SK-N-SH treated with all-trans-retinoic acid at 6 μM for 48 hours (cell line): ENCODE measurements at regions not wholly inside any gene's neighbourhood (a gene's known extent, or its start where the extent isn't known, plus 50 kb on each side); places are given as distances from the start of the nearest gene placed in this dataset.

Source experiments
- ATAC-seq: fragments of 200-7000 bp; cut with Tn5 transposase; 3 replicates; pipeline ENCODE4 v1.9.1; 2020; ENCODE audit warnings: mild to moderate bottlenecking, moderate library complexity
- ARNTL ChIP-seq: fragments of 450-650 bp; formaldehyde crosslinking; IDR thresholded peaks from 2 replicates; pipeline ENCODE4 v1.5.0; 2020; ENCODE audit warnings: low read depth, mild to moderate bottlenecking, moderate library complexity, borderline replicate concordance
- BACH2 ChIP-seq: fragments of 250-450 bp; sonication (Bioruptor Pico); IDR thresholded peaks from 2 replicates; pipeline ENCODE4 v1.9.0; 2021; ENCODE audit warnings: mild to moderate bottlenecking, borderline replicate concordance
- CSDC2 ChIP-seq: fragments of 250-450 bp; sonication (Bioruptor Pico); IDR thresholded peaks from 2 replicates; pipeline ENCODE4 v1.5.0; 2020; ENCODE audit warnings: mild to moderate bottlenecking, moderate library complexity
- CSRNP3 ChIP-seq: fragments of 250-450 bp; sonication (Bioruptor Pico); IDR thresholded peaks from 2 replicates; pipeline ENCODE4 v1.5.1; 2021; ENCODE audit warnings: mild to moderate bottlenecking, moderate library complexity
- ESRRG ChIP-seq: fragments of 250-450 bp; sonication (Bioruptor Pico); IDR thresholded peaks from 2 replicates; pipeline ENCODE4 v1.6.1; 2021; ENCODE audit warnings: mild to moderate bottlenecking
- GLIS3 ChIP-seq: fragments of 250-450 bp; sonication (Bioruptor Pico); IDR thresholded peaks from 2 replicates; pipeline ENCODE4 v1.5.0; 2020; ENCODE audit warnings: mild to moderate bottlenecking, moderate library complexity
- ISL1 ChIP-seq: fragments of 250-450 bp; sonication (Bioruptor Pico); IDR thresholded peaks from 2 replicates; pipeline ENCODE4 v2.1.2; 2022; ENCODE audit warnings: mild to moderate bottlenecking, moderate library complexity
- OSR1 ChIP-seq: fragments of 250-450 bp; sonication (Bioruptor Pico); IDR thresholded peaks from 2 replicates; pipeline ENCODE4 v1.8.0; 2022; ENCODE audit warnings: moderate library complexity, mild to moderate bottlenecking, inconsistent platforms
- PATZ1 ChIP-seq: fragments of 250-450 bp; sonication (Bioruptor Pico); IDR thresholded peaks from 2 replicates; pipeline ENCODE4 v1.8.0; 2020; ENCODE audit warnings: mild to moderate bottlenecking, moderate library complexity, borderline replicate concordance
- POU6F1 ChIP-seq: fragments of 250-450 bp; sonication (Bioruptor Pico); IDR thresholded peaks from 2 replicates; pipeline ENCODE4 v1.8.0; 2021; ENCODE audit warnings: low read depth, mild to moderate bottlenecking, moderate library complexity, borderline replicate concordance
- RARB ChIP-seq: fragments of 250-450 bp; sonication (Bioruptor Pico); IDR thresholded peaks from 2 replicates; pipeline ENCODE4 v1.8.0; 2021; ENCODE audit warnings: mild to moderate bottlenecking, moderate library complexity
- SNAI2 ChIP-seq: fragments of 250-450 bp; sonication (Bioruptor Pico); IDR thresholded peaks from 2 replicates; pipeline ENCODE4 v1.5.0; 2020; ENCODE audit warnings: mild to moderate bottlenecking, moderate library complexity
- TCF4 ChIP-seq: fragments of 250-450 bp; sonication (Bioruptor Pico); IDR thresholded peaks from 2 replicates; pipeline ENCODE4 v1.8.0; 2021; ENCODE audit warnings: mild to moderate bottlenecking, moderate library complexity, borderline replicate concordance
- TOX ChIP-seq: fragments of 250-450 bp; sonication (Bioruptor Pico); IDR thresholded peaks from 2 replicates; pipeline ENCODE4 v1.8.0; 2021; ENCODE audit warnings: mild to moderate bottlenecking, moderate library complexity, borderline replicate concordance
- ZC3H10 ChIP-seq: fragments of 250-450 bp; sonication (Bioruptor Pico); IDR thresholded peaks from 2 replicates; pipeline ENCODE4 v1.5.1; 2021; ENCODE audit warnings: mild to moderate bottlenecking, moderate library complexity
- ZFP3 ChIP-seq: fragments of 250-450 bp; sonication (Bioruptor Pico); IDR thresholded peaks from 2 replicates; pipeline ENCODE4 v1.5.0; 2020; ENCODE audit warnings: mild to moderate bottlenecking, moderate library complexity
- ZFP30 ChIP-seq: fragments of 450-650 bp; formaldehyde crosslinking; IDR thresholded peaks from 2 replicates; pipeline ENCODE4 v1.5.0; 2022; ENCODE audit warnings: mild to moderate bottlenecking, moderate library complexity
- ZNF565 ChIP-seq: fragments of 450-650 bp; formaldehyde crosslinking; conservative IDR thresholded peaks from 2 replicates; pipeline ENCODE4 v1.5.0; 2020; ENCODE audit warnings: low read depth, mild to moderate bottlenecking, moderate library complexity
- ZNF70 ChIP-seq: fragments of 450-650 bp; formaldehyde crosslinking; IDR thresholded peaks from 2 replicates; pipeline ENCODE4 v1.5.0; 2020; ENCODE audit warnings: mild to moderate bottlenecking, moderate library complexity
- ZNF8 ChIP-seq: fragments of 450-650 bp; formaldehyde crosslinking; IDR thresholded peaks from 2 replicates; pipeline ENCODE4 v1.5.0; 2020; ENCODE audit warnings: mild to moderate bottlenecking, moderate library complexity
- TF ChIP-seq, protein P1 (sequence below): fragments of 250-450 bp; sonication (Bioruptor Pico); IDR thresholded peaks from 2 replicates; pipeline ENCODE4 v1.5.1; 2020; ENCODE audit warnings: low read depth, mild to moderate bottlenecking, moderate library complexity

- no peak for TF ChIP-seq CSRNP3 (CRISPR knock-in tag)
- no peak for TF ChIP-seq CSDC2 (CRISPR knock-in tag)
- TF ChIP-seq ZNF70 (CRISPR knock-in tag): no peak
- TF ChIP-seq ZC3H10: no peak
- TF ChIP-seq, all 23 proteins: peak for 0
These were observed 138.2 kb downstream of the ZNF326 start (continued) for GRCh38 chr1:90133133-90133532.

DNA sequence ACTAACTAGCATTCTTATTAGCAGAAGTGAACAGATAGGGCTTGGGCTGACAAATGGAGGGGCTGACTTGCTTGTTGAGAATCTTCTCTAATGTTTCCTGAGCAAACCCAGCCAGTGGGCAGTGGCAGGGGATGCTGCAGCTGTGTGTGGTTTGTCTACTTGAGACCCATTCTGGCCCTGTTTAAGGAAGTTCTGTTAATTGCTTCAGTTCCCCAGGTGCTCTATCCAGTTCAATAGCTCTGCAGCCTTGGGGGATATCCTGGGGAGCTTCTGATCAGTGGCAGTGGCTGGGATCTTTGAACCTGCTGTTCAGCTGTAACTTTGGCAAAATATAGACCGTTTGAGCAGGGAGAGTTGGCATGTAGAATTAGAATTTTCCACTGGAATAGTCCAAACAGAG is 137.4 kb downstream of the ZNF326 start:
- TF ChIP-seq SNAI2 (CRISPR knock-in tag): no peak
- TF ChIP-seq ZC3H10: no peak
- TF ChIP-seq TOX (CRISPR knock-in tag): no peak
- no peak for TF ChIP-seq POU6F1 (CRISPR knock-in tag)
- ATAC-seq: no peak

- TF ChIP-seq ZFP3 (CRISPR knock-in tag): no peak
- TF ChIP-seq TOX (CRISPR knock-in tag): no peak
- no peak for TF ChIP-seq TCF4 (CRISPR knock-in tag)
- TF ChIP-seq OSR1 (CRISPR knock-in tag): no peak
- ATAC-seq: no peak
These were observed 132.5 kb downstream of the ZNF326 start for GRCh38 chr1:90127288-90127953.

DNA sequence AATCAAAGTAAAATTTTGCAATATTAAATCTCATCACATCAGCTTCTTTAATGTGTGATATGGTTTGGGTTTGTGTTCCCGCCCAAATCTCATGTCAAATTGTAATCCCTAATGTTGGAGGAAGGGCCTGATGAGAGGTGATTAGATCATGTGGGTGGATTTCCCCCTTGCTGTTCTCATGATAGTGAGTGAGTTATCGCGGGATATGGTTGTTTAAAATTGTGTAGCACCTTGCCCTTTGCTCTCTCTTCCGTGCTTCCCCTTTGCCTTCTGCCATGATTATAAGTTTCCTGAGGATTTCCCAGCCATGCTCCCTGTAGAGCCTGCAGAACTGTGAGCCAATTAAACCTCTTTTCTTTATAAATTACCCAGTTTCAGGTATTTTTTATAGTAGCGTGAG is 131.9 kb downstream of the ZNF326 start:
- TF ChIP-seq, protein P1, sequence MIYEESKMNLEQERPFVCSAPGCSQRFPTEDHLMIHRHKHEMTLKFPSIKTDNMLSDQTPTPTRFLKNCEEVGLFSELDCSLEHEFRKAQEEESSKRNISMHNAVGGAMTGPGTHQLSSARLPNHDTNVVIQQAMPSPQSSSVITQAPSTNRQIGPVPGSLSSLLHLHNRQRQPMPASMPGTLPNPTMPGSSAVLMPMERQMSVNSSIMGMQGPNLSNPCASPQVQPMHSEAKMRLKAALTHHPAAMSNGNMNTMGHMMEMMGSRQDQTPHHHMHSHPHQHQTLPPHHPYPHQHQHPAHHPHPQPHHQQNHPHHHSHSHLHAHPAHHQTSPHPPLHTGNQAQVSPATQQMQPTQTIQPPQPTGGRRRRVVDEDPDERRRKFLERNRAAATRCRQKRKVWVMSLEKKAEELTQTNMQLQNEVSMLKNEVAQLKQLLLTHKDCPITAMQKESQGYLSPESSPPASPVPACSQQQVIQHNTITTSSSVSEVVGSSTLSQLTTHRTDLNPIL (CRISPR knock-in tag): no peak
- TF ChIP-seq PATZ1: no peak
- TF ChIP-seq ZNF70 (CRISPR knock-in tag): no peak
- TF ChIP-seq RARB (CRISPR knock-in tag): no peak
- no peak for TF ChIP-seq CSRNP3 (CRISPR knock-in tag)
- TF ChIP-seq ZFP30 (CRISPR knock-in tag): no peak
- no peak for TF ChIP-seq ZNF565
- TF ChIP-seq SNAI2 (CRISPR knock-in tag): no peak
- no peak for TF ChIP-seq ARNTL
- TF ChIP-seq ISL1 (CRISPR knock-in tag): no peak
- no peak for ATAC-seq

DNA sequence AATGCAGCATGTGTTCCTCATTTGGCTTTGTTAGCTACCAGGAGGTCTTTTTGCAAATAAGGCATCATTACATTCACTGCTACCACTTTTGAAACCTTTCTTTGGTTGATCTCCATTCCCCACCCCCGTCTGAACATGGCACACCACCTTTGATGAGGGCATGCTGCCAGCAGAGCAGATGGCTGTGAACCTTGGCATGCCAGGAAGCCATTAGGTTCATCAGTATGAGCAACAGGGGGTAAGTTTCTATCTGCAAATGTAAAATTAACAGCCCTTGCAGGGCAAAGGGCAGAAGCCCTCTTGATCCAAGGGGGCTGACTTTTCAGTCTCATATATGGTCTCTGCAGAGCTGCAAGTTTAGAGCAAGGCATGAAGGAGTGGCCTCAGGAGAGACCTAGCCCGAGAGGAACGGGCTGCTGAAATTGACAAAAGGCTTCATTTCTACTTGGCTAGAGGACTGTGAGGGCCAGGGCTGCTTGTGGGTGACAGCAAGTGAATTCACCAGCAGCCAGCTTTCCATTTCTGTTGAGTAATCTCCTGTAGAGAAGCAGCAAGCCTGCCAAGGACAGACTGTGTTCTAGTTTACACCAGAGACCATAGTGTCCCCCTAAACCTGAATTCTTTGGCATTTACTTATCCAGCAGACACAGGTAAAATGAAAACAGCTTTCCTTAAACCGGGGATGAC is 127.9 kb downstream of the ZNF326 start:
- ATAC-seq: no peak
- TF ChIP-seq CSDC2 (CRISPR knock-in tag): no peak
- TF ChIP-seq GLIS3: no peak
- no peak for TF ChIP-seq ESRRG (CRISPR knock-in tag)
- TF ChIP-seq BACH2 (CRISPR knock-in tag): no peak
- no peak for TF ChIP-seq ZNF70 (CRISPR knock-in tag)
- TF ChIP-seq ZFP30 (CRISPR knock-in tag): no peak
- no peak for TF ChIP-seq ISL1 (CRISPR knock-in tag)
- TF ChIP-seq ZNF8 (CRISPR knock-in tag): no peak
- no peak for TF ChIP-seq OSR1 (CRISPR knock-in tag)
- no peak for TF ChIP-seq TCF4 (CRISPR knock-in tag)
